ENCODE measurements at regions not wholly inside any gene's neighbourhood (a gene's known extent, or its start where the extent isn't known, plus 50 kb on each side); places are given as distances from the start of the nearest gene placed in this dataset.

GRCh38 chr6:9890469-9890868 lies 524.4 kb downstream of the TFAP2A start:
- TF ChIP-seq CTCF (IDR thresholded peaks at IDR 0.05; ENCODE audit: insufficient read depth, low read depth, low read length) (no peak), EZH2 (IDR thresholded peaks at IDR 0.05; ENCODE audit: insufficient read depth, low read length) (no peak)
